ENCODE measurements at regions not wholly inside any gene's neighbourhood (a gene's known extent, or its start where the extent isn't known, plus 50 kb on each side); places are given as distances from the start of the nearest gene placed in this dataset.
A peak's percentile ranks its signal among the peaks of the same experiment; 100 is the strongest.

DNA sequence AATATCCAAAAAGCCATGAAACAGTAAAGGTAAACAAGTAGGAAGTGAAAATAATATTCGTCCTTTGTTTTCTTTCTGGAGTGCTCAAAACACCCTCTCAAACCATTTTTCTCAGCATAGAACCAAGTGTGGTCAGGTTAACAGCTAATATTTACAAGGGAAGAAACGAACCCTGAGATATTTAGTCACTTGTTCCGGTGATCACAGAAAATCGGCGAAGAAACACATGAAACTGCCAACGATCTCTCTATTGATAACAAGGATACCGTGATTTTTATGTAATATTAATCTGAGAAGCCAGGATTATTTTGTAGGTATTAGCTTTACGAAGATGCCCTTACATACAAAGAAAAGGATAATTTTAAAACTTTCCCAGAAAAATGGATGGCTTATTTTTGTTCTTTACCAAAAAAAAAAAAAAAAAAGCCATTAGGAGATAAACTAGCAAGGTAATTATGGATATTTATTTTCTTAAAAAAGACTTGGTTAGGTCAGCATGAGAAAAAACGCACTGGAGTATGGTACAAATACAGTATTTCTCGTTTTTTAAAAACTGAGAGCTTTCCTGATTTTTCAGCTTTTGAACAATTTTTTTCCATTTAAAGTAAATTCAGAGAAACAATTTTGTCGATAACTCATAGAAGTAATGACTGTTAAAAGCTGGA, 107.3 kb upstream of the HNRNPU start (continued):
- TF ChIP-seq, protein P1, sequence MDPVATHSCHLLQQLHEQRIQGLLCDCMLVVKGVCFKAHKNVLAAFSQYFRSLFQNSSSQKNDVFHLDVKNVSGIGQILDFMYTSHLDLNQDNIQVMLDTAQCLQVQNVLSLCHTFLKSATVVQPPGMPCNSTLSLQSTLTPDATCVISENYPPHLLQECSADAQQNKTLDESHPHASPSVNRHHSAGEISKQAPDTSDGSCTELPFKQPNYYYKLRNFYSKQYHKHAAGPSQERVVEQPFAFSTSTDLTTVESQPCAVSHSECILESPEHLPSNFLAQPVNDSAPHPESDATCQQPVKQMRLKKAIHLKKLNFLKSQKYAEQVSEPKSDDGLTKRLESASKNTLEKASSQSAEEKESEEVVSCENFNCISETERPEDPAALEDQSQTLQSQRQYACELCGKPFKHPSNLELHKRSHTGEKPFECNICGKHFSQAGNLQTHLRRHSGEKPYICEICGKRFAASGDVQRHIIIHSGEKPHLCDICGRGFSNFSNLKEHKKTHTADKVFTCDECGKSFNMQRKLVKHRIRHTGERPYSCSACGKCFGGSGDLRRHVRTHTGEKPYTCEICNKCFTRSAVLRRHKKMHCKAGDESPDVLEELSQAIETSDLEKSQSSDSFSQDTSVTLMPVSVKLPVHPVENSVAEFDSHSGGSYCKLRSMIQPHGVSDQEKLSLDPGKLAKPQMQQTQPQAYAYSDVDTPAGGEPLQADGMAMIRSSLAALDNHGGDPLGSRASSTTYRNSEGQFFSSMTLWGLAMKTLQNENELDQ (CRISPR knock-in tag; IDR thresholded peaks at IDR 0.05; ENCODE audit: borderline replicate concordance), result no peak
- TF ChIP-seq BRD9 (IDR thresholded peaks at IDR 0.05; ENCODE audit: low read depth, partially characterized antibody) (no peak), ZC3H11A (IDR thresholded peaks at IDR 0.05; ENCODE audit: low read depth, low read length) (no peak), POLR2H (tag; IDR thresholded peaks at IDR 0.05; ENCODE audit: low read depth) (peak; percentile 49), GABPA (tag; conservative IDR thresholded peaks at IDR 0.05; ENCODE audit: low read depth) (no peak; the same call in 1 of the 2 replicates), KDM1A (IDR thresholded peaks at IDR 0.05) (no peak), ELF1 (tag; IDR thresholded peaks at IDR 0.05) (0 out of 2 replicates have a peak, but pooled peaks have one; percentile 22), NBN (IDR thresholded peaks at IDR 0.05; ENCODE audit: low read depth) (no peak), SMAD4 (CRISPR knock-in tag; conservative IDR thresholded peaks at IDR 0.05) (no peak), ZNF586 (CRISPR knock-in tag; conservative IDR thresholded peaks at IDR 0.05) (no peak), ZSCAN29 (IDR thresholded peaks at IDR 0.05) (no peak), GTF2E2 (tag; IDR thresholded peaks at IDR 0.05) (peak; percentile 2; the same call in 1 of the 2 replicates)
- TF ChIP-seq, protein P2, sequence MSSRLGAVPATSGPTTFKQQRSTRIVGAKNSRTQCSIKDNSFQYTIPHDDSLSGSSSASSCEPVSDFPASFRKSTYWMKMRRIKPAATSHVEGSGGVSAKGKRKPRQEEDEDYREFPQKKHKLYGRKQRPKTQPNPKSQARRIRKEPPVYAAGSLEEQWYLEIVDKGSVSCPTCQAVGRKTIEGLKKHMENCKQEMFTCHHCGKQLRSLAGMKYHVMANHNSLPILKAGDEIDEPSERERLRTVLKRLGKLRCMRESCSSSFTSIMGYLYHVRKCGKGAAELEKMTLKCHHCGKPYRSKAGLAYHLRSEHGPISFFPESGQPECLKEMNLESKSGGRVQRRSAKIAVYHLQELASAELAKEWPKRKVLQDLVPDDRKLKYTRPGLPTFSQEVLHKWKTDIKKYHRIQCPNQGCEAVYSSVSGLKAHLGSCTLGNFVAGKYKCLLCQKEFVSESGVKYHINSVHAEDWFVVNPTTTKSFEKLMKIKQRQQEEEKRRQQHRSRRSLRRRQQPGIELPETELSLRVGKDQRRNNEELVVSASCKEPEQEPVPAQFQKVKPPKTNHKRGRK (tag; IDR thresholded peaks at IDR 0.05), result 0 out of 2 replicates have a peak, but pooled peaks have one; percentile 39
- TF ChIP-seq, protein P3, sequence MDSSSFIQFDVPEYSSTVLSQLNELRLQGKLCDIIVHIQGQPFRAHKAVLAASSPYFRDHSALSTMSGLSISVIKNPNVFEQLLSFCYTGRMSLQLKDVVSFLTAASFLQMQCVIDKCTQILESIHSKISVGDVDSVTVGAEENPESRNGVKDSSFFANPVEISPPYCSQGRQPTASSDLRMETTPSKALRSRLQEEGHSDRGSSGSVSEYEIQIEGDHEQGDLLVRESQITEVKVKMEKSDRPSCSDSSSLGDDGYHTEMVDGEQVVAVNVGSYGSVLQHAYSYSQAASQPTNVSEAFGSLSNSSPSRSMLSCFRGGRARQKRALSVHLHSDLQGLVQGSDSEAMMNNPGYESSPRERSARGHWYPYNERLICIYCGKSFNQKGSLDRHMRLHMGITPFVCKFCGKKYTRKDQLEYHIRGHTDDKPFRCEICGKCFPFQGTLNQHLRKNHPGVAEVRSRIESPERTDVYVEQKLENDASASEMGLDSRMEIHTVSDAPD (CRISPR knock-in tag; IDR thresholded peaks at IDR 0.05), result no peak
- TF ChIP-seq, protein P4, sequence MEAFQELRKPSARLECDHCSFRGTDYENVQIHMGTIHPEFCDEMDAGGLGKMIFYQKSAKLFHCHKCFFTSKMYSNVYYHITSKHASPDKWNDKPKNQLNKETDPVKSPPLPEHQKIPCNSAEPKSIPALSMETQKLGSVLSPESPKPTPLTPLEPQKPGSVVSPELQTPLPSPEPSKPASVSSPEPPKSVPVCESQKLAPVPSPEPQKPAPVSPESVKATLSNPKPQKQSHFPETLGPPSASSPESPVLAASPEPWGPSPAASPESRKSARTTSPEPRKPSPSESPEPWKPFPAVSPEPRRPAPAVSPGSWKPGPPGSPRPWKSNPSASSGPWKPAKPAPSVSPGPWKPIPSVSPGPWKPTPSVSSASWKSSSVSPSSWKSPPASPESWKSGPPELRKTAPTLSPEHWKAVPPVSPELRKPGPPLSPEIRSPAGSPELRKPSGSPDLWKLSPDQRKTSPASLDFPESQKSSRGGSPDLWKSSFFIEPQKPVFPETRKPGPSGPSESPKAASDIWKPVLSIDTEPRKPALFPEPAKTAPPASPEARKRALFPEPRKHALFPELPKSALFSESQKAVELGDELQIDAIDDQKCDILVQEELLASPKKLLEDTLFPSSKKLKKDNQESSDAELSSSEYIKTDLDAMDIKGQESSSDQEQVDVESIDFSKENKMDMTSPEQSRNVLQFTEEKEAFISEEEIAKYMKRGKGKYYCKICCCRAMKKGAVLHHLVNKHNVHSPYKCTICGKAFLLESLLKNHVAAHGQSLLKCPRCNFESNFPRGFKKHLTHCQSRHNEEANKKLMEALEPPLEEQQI (IDR thresholded peaks at IDR 0.05), result no peak

Measured in K562 (cell line).